Common myeloid progenitor, CD34-positive (primary cell): ENCODE measurements at regions not wholly inside any gene's neighbourhood (a gene's known extent, or its start where the extent isn't known, plus 50 kb on each side); places are given as distances from the start of the nearest gene placed in this dataset.

Experiments
- CTCF ChIA-PET: fragments of 350-600 bp; sonication (Branson Sonifier 250); formaldehyde crosslinking; loops from one replicate; lab custom pipeline; 2021; ENCODE audit warnings: antibody characterized with exemption; lab: Charles Lee
- POLR2A ChIA-PET: fragments of 350-600 bp; sonication (Branson Sonifier 250); formaldehyde crosslinking; loops from one replicate; lab custom pipeline; 2021; ENCODE audit warnings: antibody characterized with exemption; lab: Charles Lee
- DNase-seq, 3 donors: peaks; one replicate each; pipeline versions ENCODE4 v3.0.0 to v3.0.0-alpha.2; 2013
- H3K27ac ChIP-seq, 2 experiments: 1 replicate in 1 of 2; 2 replicates in 1 of 2; pipeline ENCODE4 v1.7.0; 2013; ENCODE audit warnings: inconsistent platforms in 2 of 2, low read length in 2 of 2, mild to moderate bottlenecking in 2 of 2, low read depth in 1 of 2, moderate library complexity in 1 of 2; ENCODE audit not compliant: severe bottlenecking in 2 of 2, insufficient read depth in 1 of 2, poor library complexity in 1 of 2
- H3K27me3 ChIP-seq, 5 experiments: replicated peaks in 2 of 5; 1 replicate in 3 of 5; 2 replicates in 2 of 5; pipeline versions ENCODE4 v1.6.1 to v1.7.0; 2013; ENCODE audit warnings: low read length in 4 of 5, mild to moderate bottlenecking in 2 of 5, moderate library complexity in 2 of 5, inconsistent platforms in 1 of 5; ENCODE audit not compliant: insufficient read depth in 5 of 5, control insufficient read depth in 4 of 5
- H3K36me3 ChIP-seq, 4 experiments: 1 replicate in 2 of 4; 2 replicates in 2 of 4; pipeline versions ENCODE4 v1.6.1 to v1.7.0; 2013; ENCODE audit warnings: low read length in 3 of 4, control low read depth in 1 of 4, mild to moderate bottlenecking in 1 of 4; ENCODE audit not compliant: control insufficient read depth in 4 of 4, insufficient read depth in 4 of 4
- H3K4me1 ChIP-seq, 4 experiments: 1 replicate in 3 of 4; 2 replicates in 1 of 4; pipeline versions ENCODE4 v1.6.1 to v1.7.1; 2013; ENCODE audit warnings: low read length in 3 of 4, mild to moderate bottlenecking in 3 of 4, control low read depth in 1 of 4, inconsistent platforms in 1 of 4, moderate library complexity in 1 of 4; ENCODE audit not compliant: control insufficient read depth in 4 of 4, insufficient read depth in 4 of 4; ENCODE audit errors: control extremely low read depth in 1 of 4
- H3K4me3 ChIP-seq, 7 experiments: 1 replicate in 4 of 7; 2 replicates in 3 of 7; pipeline versions ENCODE4 v1.5.1 to v1.7.0; 2013; ENCODE audit warnings: mild to moderate bottlenecking in 7 of 7, low read length in 6 of 7, moderate library complexity in 6 of 7, inconsistent platforms in 2 of 7, low read depth in 2 of 7, control low read depth in 1 of 7; ENCODE audit not compliant: insufficient read depth in 4 of 7, control insufficient read depth in 1 of 7; ENCODE audit errors: extremely low read depth in 1 of 7
- H3K9me3 ChIP-seq, 5 experiments: 1 replicate in 4 of 5; 2 replicates in 1 of 5; pipeline versions ENCODE4 v1.6.1 to v1.7.1; 2013; ENCODE audit warnings: low read length in 4 of 5, mild to moderate bottlenecking in 2 of 5, inconsistent platforms in 1 of 5, low read depth in 1 of 5, moderate library complexity in 1 of 5; ENCODE audit not compliant: control insufficient read depth in 4 of 5, insufficient read depth in 2 of 5; ENCODE audit errors: control extremely low read depth in 1 of 5
- WGBS: methylation state at CpG from one replicate; pipeline ENCODE4 v1.1.5; 2013; ENCODE audit not compliant: insufficient coverage; 5-methylcytosine and 5-hydroxymethylcytosine counted together

- no peaks in the 10 kb centered on the region for H3K27me3 ChIP-seq
- ChIA-PET POLR2A (interaction anchor here (0.9 kb wide), 1 partner anchor 24 kb away, joined by 3 read pairs; no protein-coding TSS in a partner anchor), CTCF (interaction anchor here (0.8 to 1.6 kb wide), 8 partner anchors 10 to 62 kb away, joined by 3 to 5 read pairs (median 4); no protein-coding TSS in a partner anchor)
- H3K36me3 ChIP-seq, result no peaks in the 10 kb centered on the region
- no peak overlapping the region for H3K4me3 ChIP-seq
- no peaks in the 10 kb centered on the region for H3K9me3 ChIP-seq
- H3K27ac ChIP-seq, result peak overlapping the region in 1 of 2 experiments; percentile 32
- peaks cover 4 to 60% (median 45%) of the 10 kb centered on the region in 4 experiments for H3K4me1 ChIP-seq
- WGBS, result 72% methylated on average over 14 of the region's 16 CpGs
- DNase-seq, result peak; percentile 57 to 93 (median 91)
These were observed 60.1 kb upstream of the MED9 start for GRCh38 chr17:17416400-17417360.

GRCh38 chr17:17417718-17418181 lies 59.0 kb upstream of the MED9 start:
- peaks cover 4 to 49% (median 36%) of the 10 kb centered on the region in 4 experiments for H3K4me1 ChIP-seq
- H3K36me3 ChIP-seq, result no peaks in the 10 kb centered on the region
- POLR2A ChIA-PET, result no interaction called here
- 83% methylated on average over 5 of the region's 5 CpGs for WGBS
- no peak overlapping the region for H3K4me3 ChIP-seq
- CTCF ChIA-PET, result interaction anchor here (1.0 to 1.4 kb wide), 5 partner anchors 9 to 63 kb away, joined by 3 to 5 read pairs (median 4); no protein-coding TSS in a partner anchor
- peak in 1 of 3 donors; percentile 41 for DNase-seq
- peaks cover 0 to 2% (median 0%) of the 10 kb centered on the region in 5 experiments for H3K9me3 ChIP-seq
- no peak overlapping the region for H3K27ac ChIP-seq
- H3K27me3 ChIP-seq, result no peaks in the 10 kb centered on the region

- POLR2A ChIA-PET, result interaction anchor here (0.6 kb wide), 1 partner anchor 431 kb away, joined by 3 read pairs; no protein-coding TSS in a partner anchor
- H3K27ac ChIP-seq, result no peak overlapping the region
- H3K27me3 ChIP-seq, result no peaks in the 10 kb centered on the region
- CTCF ChIA-PET, result interaction anchor here (1.6 kb wide), 1 partner anchor 27 kb away, joined by 4 read pairs; no protein-coding TSS in a partner anchor
- no CpG with 5 or more reads among the region's 2 CpGs for WGBS
- H3K9me3 ChIP-seq, result peaks cover 0 to 7% (median 2%) of the 10 kb centered on the region in 5 experiments
- H3K4me1 ChIP-seq, result peaks cover 4 to 37% (median 29%) of the 10 kb centered on the region in 4 experiments
- no peaks in the 10 kb centered on the region for H3K36me3 ChIP-seq
- H3K4me3 ChIP-seq, result no peak overlapping the region
- DNase-seq, result no peak
These were observed 57.6 kb upstream of the MED9 start for GRCh38 chr17:17419166-17419565.

- 84% methylated on average over 4 of the region's 4 CpGs for WGBS
These were observed 57.2 kb upstream of the MED9 start for GRCh38 chr17:17419631-17420030.

GRCh38 chr17:17420082-17420481 lies 56.7 kb upstream of the MED9 start:
- ChIA-PET POLR2A (no interaction called here), CTCF (no interaction called here)
- peaks cover 0 to 16% (median 11%) of the 10 kb centered on the region in 5 experiments for H3K9me3 ChIP-seq
- no peak for DNase-seq
- 92% methylated on average over 4 of the region's 4 CpGs for WGBS
- H3K27me3 ChIP-seq, result no peaks in the 10 kb centered on the region
- H3K36me3 ChIP-seq, result no peaks in the 10 kb centered on the region
- peaks cover 4 to 33% (median 25%) of the 10 kb centered on the region in 4 experiments for H3K4me1 ChIP-seq
- no peak overlapping the region for H3K27ac ChIP-seq
- no peak overlapping the region for H3K4me3 ChIP-seq

More at GRCh38 chr17:17419631-17420030, 57.2 kb upstream of the MED9 start:
- CTCF ChIA-PET, result interaction anchor here (1.6 kb wide), 1 partner anchor 27 kb away, joined by 4 read pairs; no protein-coding TSS in a partner anchor
- Histone ChIP-seq H3K27ac (no peak overlapping the region), H3K9me3 (peaks cover 0 to 11% (median 7%) of the 10 kb centered on the region in 5 experiments), H3K4me3 (no peak overlapping the region), H3K36me3 (no peaks in the 10 kb centered on the region), H3K27me3 (no peaks in the 10 kb centered on the region), H3K4me1 (peaks cover 4 to 37% (median 27%) of the 10 kb centered on the region in 4 experiments)
- DNase-seq, result no peak
- POLR2A ChIA-PET, result no interaction called here

- POLR2A ChIA-PET, result no interaction called here
- Histone ChIP-seq H3K9me3 (peaks cover 0 to 20% (median 12%) of the 10 kb centered on the region in 5 experiments), H3K4me1 (peaks cover 4 to 27% (median 21%) of the 10 kb centered on the region in 4 experiments), H3K36me3 (no peaks in the 10 kb centered on the region), H3K27ac (no peak overlapping the region), H3K27me3 (no peaks in the 10 kb centered on the region), H3K4me3 (no peak overlapping the region)
- no peak for DNase-seq
- CTCF ChIA-PET, result interaction anchor here (1.0 kb wide), 1 partner anchor 9 kb away, joined by 3 read pairs; no protein-coding TSS in a partner anchor
- WGBS, result 86% methylated on average over 8 of the region's 16 CpGs
These were observed 56.1 kb upstream of the MED9 start for GRCh38 chr17:17420561-17421269.
